ENCODE measurements at regions not wholly inside any gene's neighbourhood (a gene's known extent, or its start where the extent isn't known, plus 50 kb on each side); places are given as distances from the start of the nearest gene placed in this dataset.
A peak's percentile ranks its signal among the peaks of the same experiment; 100 is the strongest.
"Not testable (repeated sequence)": the region's sequence is repeated elsewhere in the genome, so short reads cannot be mapped to it uniquely, and the experiment has no call there.

GRCh38 chr20:52424357-52424942, 232.9 kb upstream of the ZFP64 start:
- DNase-seq, result not testable (repeated sequence)

- DNase-seq, result not testable (repeated sequence)
Observed at GRCh38 chr20:52423536-52424140, 232.1 kb upstream of the ZFP64 start.

- DNase-seq, result no peak
Observed at GRCh38 chr20:52422574-52423336, 231.2 kb upstream of the ZFP64 start.

- no peak for DNase-seq
Observed at GRCh38 chr20:52420805-52421204, 229.2 kb upstream of the ZFP64 start.

DNA sequence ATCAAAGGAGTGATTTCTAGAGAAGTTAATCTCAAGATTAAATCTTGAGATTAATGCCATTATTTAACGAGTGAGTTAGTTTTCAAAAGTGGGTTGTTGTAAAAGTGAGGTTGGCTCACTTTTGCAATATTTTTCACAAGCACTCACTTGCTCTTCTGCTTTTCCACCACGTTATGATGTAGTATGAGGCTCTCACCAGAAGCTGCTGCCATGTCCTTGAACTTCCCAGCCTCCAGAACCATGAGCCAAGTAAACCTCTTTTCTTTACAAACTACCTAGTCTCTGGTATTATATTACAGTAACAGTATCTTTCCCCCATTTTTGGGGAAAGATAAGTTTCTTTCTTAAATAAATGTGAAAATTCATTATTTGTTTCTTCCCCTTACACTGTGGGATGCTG, 227.6 kb upstream of the ZFP64 start:
- DNase-seq, result no peak

DNA sequence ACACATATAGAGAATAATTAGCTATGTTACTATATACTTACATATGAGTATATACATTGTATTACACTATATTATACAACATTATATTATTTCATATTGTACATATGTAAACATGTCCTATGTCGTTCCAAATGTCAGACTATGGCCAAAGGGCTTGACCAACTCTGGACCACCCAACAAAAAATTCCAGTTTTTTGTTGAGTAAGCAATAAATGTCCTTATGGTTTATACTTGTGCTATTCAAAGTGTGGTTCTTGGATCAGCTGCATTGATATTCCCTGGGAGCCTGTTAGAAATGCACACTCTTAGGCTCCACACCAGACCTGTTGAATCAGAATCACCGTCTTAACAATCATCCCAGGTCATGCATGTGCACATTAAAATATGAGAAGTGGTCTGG, 225.4 kb upstream of the ZFP64 start:
- no peak for DNase-seq

DNA sequence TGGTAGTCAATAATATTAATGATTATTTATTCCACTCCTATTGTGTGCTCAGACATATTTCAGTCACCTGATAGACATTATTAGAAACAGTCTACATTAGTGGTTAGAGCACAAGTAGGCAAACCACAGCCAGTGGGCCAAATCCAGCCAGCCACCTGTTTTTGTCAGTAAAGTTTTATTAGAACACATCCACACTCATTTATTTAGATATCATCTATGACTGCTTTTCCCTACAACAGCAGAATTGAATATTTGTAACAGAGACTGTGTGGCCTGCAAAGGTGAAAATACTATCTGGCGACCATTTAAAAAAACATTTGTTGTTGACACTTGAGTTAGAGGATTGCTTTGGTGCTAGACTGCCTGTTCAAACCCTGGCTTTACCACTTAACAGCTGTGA, 220.0 kb upstream of the ZFP64 start:
- no peak for DNase-seq

GRCh38 chr20:52410731-52411234, 219.2 kb upstream of the ZFP64 start:
- peak; percentile 24 for DNase-seq

GRCh38 chr20:52410182-52410647, 218.6 kb upstream of the ZFP64 start:
- DNase-seq, result peak; percentile 63

DNA sequence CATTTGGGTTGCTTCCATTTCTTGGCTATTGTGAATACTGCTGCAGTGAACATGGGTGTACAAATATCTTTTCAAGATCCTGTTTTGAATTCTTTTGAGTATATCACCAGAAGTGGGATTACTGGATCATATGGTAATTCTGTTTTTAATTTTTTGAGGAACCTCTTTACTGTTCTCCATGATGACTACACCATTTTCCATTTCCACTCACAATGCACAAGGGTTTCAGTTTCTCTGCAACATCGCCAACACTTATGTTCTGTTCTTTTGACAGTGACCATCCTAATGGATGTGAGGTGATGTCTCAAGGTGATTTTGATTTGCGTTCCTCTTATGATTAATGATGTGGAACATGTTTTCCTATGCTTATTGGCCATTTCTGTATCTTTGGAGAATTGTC, 214.4 kb upstream of the ZFP64 start:
- DNase-seq, result no peak

GRCh38 chr20:52405417-52405816, 213.8 kb upstream of the ZFP64 start:
- no peak for DNase-seq

DNA sequence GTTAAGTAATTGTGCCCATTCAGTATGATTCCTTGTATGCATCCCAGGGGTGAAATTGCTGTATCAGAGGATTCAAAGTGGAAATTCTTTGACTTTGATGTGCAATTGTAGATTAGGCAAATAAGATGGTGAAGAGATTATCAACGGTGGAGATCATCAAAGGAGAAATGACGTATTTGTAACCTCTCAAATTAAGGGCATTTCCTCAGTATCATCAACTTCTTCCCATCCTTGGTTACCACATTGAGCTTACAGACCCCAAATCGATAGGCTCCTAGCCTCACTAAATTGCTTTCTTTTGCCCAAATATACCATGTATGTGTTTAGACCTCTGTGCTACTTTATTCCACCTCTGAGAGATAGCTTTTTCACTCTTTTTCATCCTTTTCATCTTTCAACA, 213.1 kb upstream of the ZFP64 start:
- DNase-seq, result no peak

DNA sequence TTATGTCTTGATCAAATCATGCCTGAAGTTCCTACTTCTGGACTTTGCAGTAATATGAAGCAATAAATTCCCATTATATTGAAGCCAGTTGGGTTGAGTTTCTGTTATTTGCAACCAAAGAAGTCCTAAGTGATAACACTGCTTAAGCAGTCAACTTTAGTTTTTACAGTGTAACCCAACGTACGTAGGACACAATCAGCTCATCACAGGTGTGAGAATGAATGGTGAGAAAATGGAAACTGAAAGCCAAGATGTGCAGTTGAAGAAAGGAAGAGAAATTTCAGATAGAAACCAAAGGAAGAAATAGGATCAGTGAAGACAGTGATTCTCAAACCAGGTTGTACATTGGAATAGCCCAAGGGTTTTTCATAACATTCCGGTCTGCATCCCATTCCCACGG, 211.4 kb upstream of the ZFP64 start:
- DNase-seq, result no peak

DNA sequence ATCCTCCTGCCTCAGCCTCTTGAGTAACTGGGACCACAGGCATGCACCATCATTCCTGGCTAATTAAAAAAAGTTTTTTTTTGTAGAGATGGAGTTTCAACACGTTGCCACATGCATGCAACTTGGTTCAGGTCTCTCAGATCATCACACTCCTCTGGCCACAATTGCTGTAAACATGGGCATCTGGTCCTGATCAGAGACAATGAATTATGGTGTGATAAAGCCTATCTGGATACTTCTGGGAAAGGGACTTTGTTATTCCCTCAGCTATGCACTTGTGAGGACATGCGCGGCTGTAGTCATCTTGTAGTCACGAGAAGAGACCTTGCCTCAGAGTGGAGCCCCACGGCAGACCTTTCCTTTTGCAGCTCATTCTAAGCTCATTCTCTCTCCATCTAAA, 210.9 kb upstream of the ZFP64 start:
- no peak for DNase-seq

- no peak for DNase-seq
Observed at GRCh38 chr20:52401431-52401830, 209.9 kb upstream of the ZFP64 start.

DNA sequence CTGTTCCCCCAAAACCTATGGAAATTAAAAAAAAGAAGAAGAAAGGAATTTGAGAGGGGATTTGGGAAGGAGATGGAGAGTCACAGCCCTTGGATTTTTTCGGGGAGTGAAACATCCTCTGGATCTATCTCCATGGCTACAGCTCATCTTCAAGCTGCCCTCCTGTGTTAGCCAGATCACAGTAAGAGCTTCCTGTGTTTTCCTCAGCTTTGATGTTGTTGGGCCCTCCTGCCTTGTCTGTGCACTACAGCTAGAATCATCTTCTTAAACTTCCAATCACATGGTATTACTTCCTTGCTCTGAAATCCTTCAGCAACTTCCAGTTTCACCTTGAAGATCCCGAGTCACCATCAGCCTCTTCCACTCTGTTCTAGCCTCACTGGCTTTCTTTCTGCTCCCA, 207.8 kb upstream of the ZFP64 start:
- no peak for DNase-seq

DNA sequence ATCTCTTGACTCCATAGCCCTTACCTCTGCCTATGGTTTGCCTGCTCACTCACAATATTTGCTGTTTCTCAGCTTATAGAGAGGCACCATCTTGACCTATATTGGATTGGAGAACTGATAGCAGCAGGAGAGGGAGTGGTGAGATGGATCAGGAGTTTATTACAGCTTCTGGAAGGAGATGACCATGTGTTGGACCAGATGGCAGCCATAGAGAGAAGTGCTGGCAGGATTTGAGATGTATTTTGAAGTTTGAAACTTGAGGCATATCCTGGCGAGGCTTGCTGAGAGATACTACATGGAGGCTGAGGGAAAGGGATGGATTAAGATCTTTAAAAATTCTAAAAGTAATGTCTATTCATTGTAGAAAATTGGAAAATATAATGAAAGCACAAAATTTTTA, 198.0 kb upstream of the ZFP64 start:
- DNase-seq, result no peak

DNA sequence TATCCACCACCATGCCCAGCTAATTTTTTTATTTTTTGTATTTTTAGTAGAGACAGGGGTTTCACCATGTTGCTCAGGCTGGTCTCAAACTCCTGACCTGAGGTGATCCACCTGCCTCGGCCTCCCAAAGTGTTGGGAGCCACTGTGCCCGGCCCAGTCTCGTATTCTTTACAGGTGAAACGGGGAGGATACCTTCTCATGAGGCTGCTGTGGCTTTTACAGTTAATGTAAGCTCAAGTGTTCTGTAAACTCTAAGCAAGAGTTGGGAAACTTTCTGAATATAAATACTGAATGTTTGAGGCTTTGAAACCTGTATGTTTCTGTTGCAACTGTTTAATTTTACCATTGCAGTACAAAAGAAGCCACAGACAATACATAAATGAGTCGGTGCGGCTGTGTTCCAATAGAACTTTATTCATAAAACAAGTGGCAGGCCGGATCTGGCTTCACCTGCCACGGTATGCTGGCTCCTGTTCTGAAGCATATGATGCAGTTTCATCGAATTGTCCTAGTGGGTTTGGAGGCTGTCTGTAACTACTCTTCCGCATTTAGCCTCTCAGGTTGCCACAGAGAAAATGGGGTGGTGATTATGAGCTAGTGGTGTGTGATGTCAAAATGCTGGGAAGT, 192.5 kb upstream of the ZFP64 start:
- DNase-seq, result no peak

- DNase-seq, result no peak
Observed at GRCh38 chr20:52382933-52383332, 191.4 kb upstream of the ZFP64 start.

DNA sequence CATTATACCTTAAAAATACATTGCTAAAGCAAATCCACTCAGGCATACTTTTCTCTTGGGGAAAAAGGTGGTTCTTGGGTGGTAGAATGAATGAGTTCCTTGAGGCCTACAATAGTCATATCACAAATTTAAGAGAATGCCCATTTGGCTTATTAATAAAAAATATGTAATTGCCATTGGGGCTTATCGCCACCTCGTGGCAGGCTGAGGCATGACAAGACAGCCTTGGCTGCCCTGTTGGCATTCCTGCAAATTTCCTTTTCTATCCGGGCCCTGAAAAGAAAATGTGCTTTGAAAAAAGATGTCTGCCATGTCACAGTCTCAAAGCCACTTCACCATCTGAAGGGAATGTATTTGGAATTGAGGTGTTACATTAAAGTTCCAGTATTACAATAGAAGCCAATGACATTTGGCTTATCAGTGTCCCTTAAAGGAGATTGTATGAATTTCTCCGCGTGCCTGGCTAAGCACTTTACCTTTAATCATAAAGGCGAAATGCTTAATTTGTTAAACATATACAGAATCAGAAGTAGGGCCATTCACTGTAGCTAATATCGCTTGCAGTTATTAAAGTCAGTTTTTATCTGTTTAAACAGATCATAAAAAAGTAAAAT, 188.3 kb upstream of the ZFP64 start:
- peak; percentile 58 for DNase-seq

GRCh38 chr20:52372169-52372568, 180.6 kb upstream of the ZFP64 start:
- DNase-seq, result no peak

- no peak for DNase-seq
Observed at GRCh38 chr20:52365688-52366087, 174.1 kb upstream of the ZFP64 start.

DNA sequence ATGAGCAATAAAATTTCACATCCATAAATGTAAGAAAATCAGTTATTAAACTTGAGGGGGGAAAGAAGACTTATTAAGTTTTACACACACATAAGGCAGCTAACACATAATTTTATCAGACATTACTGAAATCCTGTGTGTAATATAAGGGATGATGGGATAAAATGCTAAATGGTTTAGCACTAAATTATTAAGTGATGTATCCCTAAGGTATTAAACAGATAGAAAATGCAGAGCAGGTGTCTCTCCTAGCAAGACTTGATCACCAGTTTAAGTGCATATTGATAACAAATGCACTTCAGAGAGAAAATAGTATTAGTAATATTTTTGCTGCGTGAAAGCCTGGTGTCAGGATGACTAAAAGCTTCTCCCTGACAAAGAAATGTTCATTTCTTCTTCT, 172.8 kb upstream of the ZFP64 start:
- no peak for DNase-seq

All from activated T-cell treated with anti-CD3 and anti-CD28 coated beads, Interleukin-2, amount 50 U/mL, for 1 hour (primary cell).